SK-N-MC (cell line): ENCODE measurements at regions not wholly inside any gene's neighbourhood (a gene's known extent, or its start where the extent isn't known, plus 50 kb on each side); places are given as distances from the start of the nearest gene placed in this dataset.

Experiments used
- EZH2 ChIP-seq: fragments of 200-600 bp; sonication (generic); IDR thresholded peaks from one replicate; pipeline ENCODE4 v1.6.1; 2017; ENCODE audit warnings: antibody characterized with exemption
- FOXP2 ChIP-seq: optimal IDR thresholded peaks from 2 replicates; pipeline ENCODE3; 2011; ENCODE audit warnings: mild to moderate bottlenecking, moderate library complexity; ENCODE audit not compliant: insufficient read depth; ENCODE audit errors: extremely low read length, control extremely low read depth
- POLR2AphosphoS5 ChIP-seq: IDR thresholded peaks from 2 replicates; pipeline ENCODE4 v1.6.1; 2012; ENCODE audit warnings: mild to moderate bottlenecking, low read depth, low read length, borderline replicate concordance

GRCh38 chr16:82535764-82536163 lies 91.0 kb upstream of the CDH13 start:
- no peak for TF ChIP-seq EZH2
- no peak for TF ChIP-seq POLR2AphosphoS5
- TF ChIP-seq FOXP2 = no peak
